Keratinocyte (primary cell): ENCODE measurements at regions not wholly inside any gene's neighbourhood (a gene's known extent, or its start where the extent isn't known, plus 50 kb on each side); places are given as distances from the start of the nearest gene placed in this dataset.

Source experiments
- CTCF ChIP-seq, 3 experiments: IDR thresholded peaks in 1 of 3; conservative IDR thresholded peaks in 1 of 3; optimal IDR thresholded peaks in 1 of 3; 2 replicates in 2 of 3; 3 replicates in 1 of 3; pipeline versions ENCODE3 to v1.5.1; 2011; ENCODE audit warnings: low read length in 3 of 3, mild to moderate bottlenecking in 3 of 3, moderate library complexity in 2 of 3, control low read depth in 1 of 3, inconsistent platforms in 1 of 3; ENCODE audit not compliant: insufficient read depth in 2 of 3; ENCODE audit errors: extremely low read depth in 1 of 3
- EZH2 ChIP-seq: IDR thresholded peaks from one replicate; pipeline ENCODE4 v1.6.1; 2012; ENCODE audit warnings: inconsistent platforms, mild to moderate bottlenecking, low read length, moderate library complexity

DNA sequence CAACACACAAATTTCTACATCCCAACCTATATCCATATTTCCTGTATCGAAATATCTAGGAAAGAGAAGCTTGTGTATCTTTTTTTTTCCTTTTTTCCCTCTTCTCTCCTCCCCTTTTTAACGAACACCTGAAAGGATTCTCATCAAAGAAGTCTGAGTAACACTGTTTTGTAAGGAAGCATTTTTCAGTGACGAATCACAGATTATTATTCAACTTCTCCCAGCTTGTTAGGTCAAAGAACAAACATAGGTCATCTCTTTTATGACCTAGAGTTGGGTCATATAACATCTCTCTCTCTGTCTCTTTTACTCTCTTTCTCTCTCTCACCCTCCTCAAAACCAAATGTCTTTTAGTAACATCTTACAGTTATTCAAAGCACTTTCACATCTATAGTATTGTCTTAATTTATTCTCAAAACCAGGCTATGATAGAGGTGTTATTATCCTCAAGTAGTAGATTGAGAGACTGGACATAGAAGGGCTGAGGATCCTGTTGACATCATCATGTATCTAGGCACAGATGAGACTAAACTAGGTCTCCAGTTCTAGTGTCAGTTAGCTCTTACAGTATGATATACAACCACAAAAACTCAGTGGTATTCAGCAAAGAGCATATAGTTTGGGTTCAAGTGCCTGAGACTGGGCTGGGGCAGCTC lies 80.1 kb upstream of the SPOPL start:
- TF ChIP-seq CTCF (optimal IDR thresholded peaks at IDR 0.05 in 1 of 3, IDR thresholded peaks at IDR 0.05 in 1 of 3, conservative IDR thresholded peaks at IDR 0.05 in 1 of 3; ENCODE audit: extremely low read depth in 1 of 3, insufficient read depth in 2 of 3, low read length in 3 of 3) (no peak), EZH2 (no peak)
